ENCODE measurements at regions not wholly inside any gene's neighbourhood (a gene's known extent, or its start where the extent isn't known, plus 50 kb on each side); places are given as distances from the start of the nearest gene placed in this dataset.

DNA sequence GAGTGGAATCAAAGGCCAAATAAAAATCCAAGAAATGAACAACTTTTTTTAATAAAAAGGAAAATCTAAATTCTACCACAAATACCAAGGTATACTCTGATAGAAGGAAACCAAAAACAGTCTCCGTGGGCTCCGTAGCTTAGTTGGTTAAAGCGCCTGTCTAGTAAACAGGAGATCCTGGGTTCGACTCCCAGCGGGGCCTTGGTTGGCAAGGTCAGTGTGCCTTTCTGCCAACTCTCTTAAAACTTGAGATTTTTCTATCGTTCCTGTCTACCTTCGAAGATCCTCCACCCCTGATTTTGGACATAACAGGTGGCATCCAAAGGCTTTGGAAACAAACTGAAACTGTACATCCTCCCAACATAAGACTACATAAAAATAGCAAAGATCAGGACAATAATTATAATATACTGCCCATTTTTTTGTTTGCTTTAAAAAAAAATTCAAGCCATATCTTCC lies 197.9 kb downstream of the TRIM27 start:
- Histone ChIP-seq H4K8ac (ENCODE audit: low read depth, low read length) (no peak overlapping the region), H2BK120ac (ENCODE audit: insufficient read depth, low read length, poor library complexity) (no peak overlapping the region)

DNA sequence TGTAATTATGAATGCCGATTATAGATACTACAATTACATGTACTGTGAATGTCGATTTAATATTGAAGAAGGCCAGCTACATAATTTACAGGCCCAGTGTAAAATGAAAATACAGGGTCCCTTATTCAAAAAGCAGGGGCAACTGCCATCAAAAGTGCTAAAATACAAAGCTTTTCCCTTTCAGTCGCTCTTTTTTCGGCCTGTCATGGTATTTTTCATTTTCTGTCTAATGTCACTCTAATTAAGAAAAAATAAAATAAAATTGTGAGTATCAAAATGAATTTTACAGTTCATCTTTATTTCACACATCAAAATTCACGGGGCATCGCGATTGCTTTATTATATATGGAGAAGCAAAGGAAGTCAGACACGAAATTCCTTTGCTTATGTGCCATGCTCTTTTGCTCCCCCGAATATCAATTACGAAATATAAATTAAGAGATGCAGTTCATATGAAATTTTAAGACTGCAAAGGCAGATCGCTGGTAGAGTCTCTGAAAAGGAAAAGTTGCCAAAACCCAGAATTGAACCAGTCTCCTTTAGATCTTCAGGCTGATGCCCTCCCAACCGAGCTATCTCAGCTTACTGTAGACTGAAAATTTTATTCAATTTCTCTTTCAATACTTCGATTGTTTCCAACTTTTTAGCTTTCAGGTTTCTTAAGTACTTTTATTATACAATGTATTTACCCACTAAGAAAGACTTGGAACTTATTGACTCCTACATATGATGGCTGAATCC lies 197.0 kb downstream of the TRIM27 start:
- no CpG with 5 or more reads among the region's 13 CpGs for WGBS (ENCODE audit: extremely low coverage, insufficient coverage, insufficient read length)

More for the DNA sequence above, 197.9 kb downstream of the TRIM27 start:
- no peak for DNase-seq
- Histone ChIP-seq H3K27ac (ENCODE audit: low read depth, low read length) (no peak overlapping the region), H3K9me3 (ENCODE audit: insufficient read depth, low read depth, low read length) (no peaks in the 10 kb centered on the region), H2BK12ac (ENCODE audit: low read length) (no peak overlapping the region), H3K36me3 (ENCODE audit: control insufficient read depth in 1 of 2, insufficient read depth in 2 of 2, low read length in 2 of 2) (no peaks in the 10 kb centered on the region), H3K4me3 (ENCODE audit: low read depth, low read length) (no peak overlapping the region), H3K18ac (ENCODE audit: low read length) (no peak overlapping the region), H2AK5ac (ENCODE audit: low read length) (no peak overlapping the region), H3K4ac (ENCODE audit: low read depth, low read length) (no peak overlapping the region), H3K27me3 (ENCODE audit: insufficient read depth, low read length) (no peaks in the 10 kb centered on the region), H3K79me1 (ENCODE audit: low read length) (no peaks in the 10 kb centered on the region), H3K4me1 (ENCODE audit: control insufficient read depth in 1 of 2, insufficient read depth in 2 of 2, low read length in 2 of 2) (peaks cover 0 to 2% of the 10 kb centered on the region in 2 experiments), H4K12ac (ENCODE audit: low read depth, low read length) (no peak overlapping the region), H3K4me2 (ENCODE audit: low read length) (no peak overlapping the region), H4K91ac (ENCODE audit: low read depth, low read length) (no peak overlapping the region), H2AFZ (ENCODE audit: insufficient read depth, low read length, poor library complexity) (no peak overlapping the region), H3K14ac (ENCODE audit: low read length) (no peak overlapping the region), H3K9ac (ENCODE audit: low read length) (no peak overlapping the region), H2BK5ac (ENCODE audit: low read depth, low read length, poor library complexity) (no peak overlapping the region), H3K23ac (ENCODE audit: low read length) (no peak overlapping the region), H3K79me2 (ENCODE audit: control insufficient read depth, insufficient read depth, low read length, poor library complexity) (no peaks in the 10 kb centered on the region)
- no CpG with 5 or more reads among the region's 7 CpGs for WGBS (ENCODE audit: extremely low coverage, insufficient coverage, insufficient read length)

GRCh38 chr6:28727559-28728211 lies 196.1 kb downstream of the TRIM27 start:
- DNase-seq: peak; percentile 22 to 75
- Histone ChIP-seq H3K36me3 (ENCODE audit: control insufficient read depth in 1 of 2, insufficient read depth in 2 of 2, low read length in 2 of 2) (no peaks in the 10 kb centered on the region), H3K14ac (ENCODE audit: low read length) (no peak overlapping the region), H4K91ac (ENCODE audit: low read depth, low read length) (no peak overlapping the region), H3K9me3 (ENCODE audit: insufficient read depth, low read depth, low read length) (no peaks in the 10 kb centered on the region), H2BK12ac (ENCODE audit: low read length) (no peak overlapping the region), H2AFZ (ENCODE audit: insufficient read depth, low read length, poor library complexity) (no peak overlapping the region), H3K27me3 (ENCODE audit: insufficient read depth, low read length) (no peaks in the 10 kb centered on the region), H3K27ac (ENCODE audit: low read depth, low read length) (no peak overlapping the region), H3K23ac (ENCODE audit: low read length) (no peak overlapping the region), H2AK5ac (ENCODE audit: low read length) (no peak overlapping the region), H4K12ac (ENCODE audit: low read depth, low read length) (no peak overlapping the region), H3K18ac (ENCODE audit: low read length) (no peak overlapping the region), H4K8ac (ENCODE audit: low read depth, low read length) (no peak overlapping the region), H2BK5ac (ENCODE audit: low read depth, low read length, poor library complexity) (no peak overlapping the region), H3K79me2 (ENCODE audit: control insufficient read depth, insufficient read depth, low read length, poor library complexity) (no peaks in the 10 kb centered on the region), H3K4me3 (ENCODE audit: low read depth, low read length) (no peak overlapping the region), H3K79me1 (ENCODE audit: low read length) (no peaks in the 10 kb centered on the region), H2BK120ac (ENCODE audit: insufficient read depth, low read length, poor library complexity) (no peak overlapping the region), H3K4ac (ENCODE audit: low read depth, low read length) (no peak overlapping the region), H3K9ac (ENCODE audit: low read length) (no peak overlapping the region), H3K4me1 (ENCODE audit: control insufficient read depth in 1 of 2, insufficient read depth in 2 of 2, low read length in 2 of 2) (peaks cover 0 to 2% of the 10 kb centered on the region in 2 experiments), H3K4me2 (ENCODE audit: low read length) (no peak overlapping the region)
- no CpG with 5 or more reads among the region's 9 CpGs for WGBS (ENCODE audit: extremely low coverage, insufficient coverage, insufficient read length)

More for the DNA sequence above, 197.0 kb downstream of the TRIM27 start:
- Histone ChIP-seq H4K12ac (ENCODE audit: low read depth, low read length) (no peak overlapping the region), H2BK5ac (ENCODE audit: low read depth, low read length, poor library complexity) (no peak overlapping the region), H2BK120ac (ENCODE audit: insufficient read depth, low read length, poor library complexity) (no peak overlapping the region), H2AK5ac (ENCODE audit: low read length) (no peak overlapping the region), H4K8ac (ENCODE audit: low read depth, low read length) (no peak overlapping the region), H2AFZ (ENCODE audit: insufficient read depth, low read length, poor library complexity) (no peak overlapping the region), H3K14ac (ENCODE audit: low read length) (no peak overlapping the region), H2BK12ac (ENCODE audit: low read length) (no peak overlapping the region), H4K91ac (ENCODE audit: low read depth, low read length) (no peak overlapping the region), H3K4me3 (ENCODE audit: low read depth, low read length) (no peak overlapping the region), H3K18ac (ENCODE audit: low read length) (no peak overlapping the region), H3K9me3 (ENCODE audit: insufficient read depth, low read depth, low read length) (no peaks in the 10 kb centered on the region), H3K9ac (ENCODE audit: low read length) (no peak overlapping the region), H3K4ac (ENCODE audit: low read depth, low read length) (no peak overlapping the region), H3K79me1 (ENCODE audit: low read length) (no peaks in the 10 kb centered on the region), H3K36me3 (ENCODE audit: control insufficient read depth in 1 of 2, insufficient read depth in 2 of 2, low read length in 2 of 2) (no peaks in the 10 kb centered on the region), H3K4me1 (ENCODE audit: control insufficient read depth in 1 of 2, insufficient read depth in 2 of 2, low read length in 2 of 2) (peaks cover 0 to 2% of the 10 kb centered on the region in 2 experiments), H3K27me3 (ENCODE audit: insufficient read depth, low read length) (no peaks in the 10 kb centered on the region), H3K23ac (ENCODE audit: low read length) (no peak overlapping the region), H3K79me2 (ENCODE audit: control insufficient read depth, insufficient read depth, low read length, poor library complexity) (no peaks in the 10 kb centered on the region), H3K4me2 (ENCODE audit: low read length) (no peak overlapping the region), H3K27ac (ENCODE audit: low read depth, low read length) (no peak overlapping the region)
- DNase-seq: no peak

GRCh38 chr6:28729501-28730402 lies 194.0 kb downstream of the TRIM27 start:
- no CpG with 5 or more reads among the region's 24 CpGs for WGBS (ENCODE audit: extremely low coverage, insufficient coverage, insufficient read length)
- no peaks in the 10 kb centered on the region for H3K79me2 ChIP-seq (ENCODE audit: control insufficient read depth, insufficient read depth, low read length, poor library complexity)

More at GRCh38 chr6:28729501-28730402, 194.0 kb downstream of the TRIM27 start:
- Histone ChIP-seq H2BK12ac (ENCODE audit: low read length) (no peak overlapping the region), H2AFZ (ENCODE audit: insufficient read depth, low read length, poor library complexity) (no peak overlapping the region), H3K18ac (ENCODE audit: low read length) (no peak overlapping the region), H4K91ac (ENCODE audit: low read depth, low read length) (no peak overlapping the region), H3K27me3 (ENCODE audit: insufficient read depth, low read length) (no peaks in the 10 kb centered on the region), H3K36me3 (ENCODE audit: control insufficient read depth in 1 of 2, insufficient read depth in 2 of 2, low read length in 2 of 2) (no peaks in the 10 kb centered on the region), H3K14ac (ENCODE audit: low read length) (no peak overlapping the region), H3K23ac (ENCODE audit: low read length) (no peak overlapping the region), H2AK5ac (ENCODE audit: low read length) (no peak overlapping the region), H3K9me3 (ENCODE audit: insufficient read depth, low read depth, low read length) (no peaks in the 10 kb centered on the region), H2BK5ac (ENCODE audit: low read depth, low read length, poor library complexity) (no peak overlapping the region), H4K8ac (ENCODE audit: low read depth, low read length) (no peak overlapping the region), H4K12ac (ENCODE audit: low read depth, low read length) (no peak overlapping the region), H3K4me3 (ENCODE audit: low read depth, low read length) (no peak overlapping the region), H2BK120ac (ENCODE audit: insufficient read depth, low read length, poor library complexity) (no peak overlapping the region), H3K79me1 (ENCODE audit: low read length) (no peaks in the 10 kb centered on the region), H3K27ac (ENCODE audit: low read depth, low read length) (no peak overlapping the region), H3K4me2 (ENCODE audit: low read length) (peak overlapping the region; percentile 71), H3K4ac (ENCODE audit: low read depth, low read length) (no peak overlapping the region), H3K4me1 (ENCODE audit: control insufficient read depth in 1 of 2, insufficient read depth in 2 of 2, low read length in 2 of 2) (peaks cover 0 to 2% of the 10 kb centered on the region in 2 experiments), H3K9ac (ENCODE audit: low read length) (no peak overlapping the region)
- no peak for DNase-seq
